GM12878 (cell line): ENCODE measurements at regions not wholly inside any gene's neighbourhood (a gene's known extent, or its start where the extent isn't known, plus 50 kb on each side); places are given as distances from the start of the nearest gene placed in this dataset.
"Not testable (repeated sequence)": the region's sequence is repeated elsewhere in the genome, so short reads cannot be mapped to it uniquely, and the experiment has no call there.

Experiments
- CHD1 ChIP-seq: IDR thresholded peaks from 2 replicates; pipeline ENCODE4 v1.6.1; 2012; ENCODE audit warnings: low read depth, low read length, improper control_type of control experiment
- NFIC ChIP-seq: IDR thresholded peaks from 2 replicates; pipeline ENCODE4 v1.6.1; 2012; ENCODE audit warnings: low read depth, mild to moderate bottlenecking, inconsistent platforms, low read length, moderate library complexity
- POLR2A ChIP-seq: IDR thresholded peaks from 2 replicates; pipeline ENCODE4 v1.6.1; 2011; ENCODE audit warnings: low read depth, mild to moderate bottlenecking, low read length
- POLR2AphosphoS5 ChIP-seq: IDR thresholded peaks from 2 replicates; pipeline ENCODE4 v1.6.1; 2011; ENCODE audit warnings: mild to moderate bottlenecking, low read length, inconsistent platforms
- TF ChIP-seq, protein P1 (sequence below): IDR thresholded peaks from 2 replicates; pipeline ENCODE4 v1.6.1; 2011; ENCODE audit warnings: borderline replicate concordance, low read depth, mild to moderate bottlenecking, moderate library complexity, low read length; ENCODE audit not compliant: insufficient read depth, poor library complexity, severe bottlenecking

DNA sequence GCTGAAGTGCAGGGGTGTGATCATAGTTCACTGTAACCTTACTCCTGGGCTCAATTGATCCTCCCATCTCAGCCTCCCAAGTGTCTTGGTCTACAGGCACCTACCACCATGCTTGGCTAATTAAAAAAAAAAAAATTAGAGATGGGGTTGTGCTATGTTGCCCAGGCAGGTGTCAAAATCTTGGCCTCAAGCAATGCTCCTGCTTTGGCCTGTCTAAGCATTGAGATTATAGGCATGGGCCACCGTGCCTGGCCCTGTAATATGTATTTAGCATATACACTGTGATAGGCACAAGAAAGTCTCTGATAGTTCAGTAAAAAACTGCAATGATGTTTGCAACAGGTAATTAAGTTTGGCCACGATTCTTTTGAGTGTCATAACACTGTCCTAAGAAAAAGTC lies 1658.4 kb downstream of the SPATA31A7 start:
- not testable (repeated sequence) for TF ChIP-seq POLR2A, POLR2AphosphoS5, CHD1, NFIC
- TF ChIP-seq, protein P1, sequence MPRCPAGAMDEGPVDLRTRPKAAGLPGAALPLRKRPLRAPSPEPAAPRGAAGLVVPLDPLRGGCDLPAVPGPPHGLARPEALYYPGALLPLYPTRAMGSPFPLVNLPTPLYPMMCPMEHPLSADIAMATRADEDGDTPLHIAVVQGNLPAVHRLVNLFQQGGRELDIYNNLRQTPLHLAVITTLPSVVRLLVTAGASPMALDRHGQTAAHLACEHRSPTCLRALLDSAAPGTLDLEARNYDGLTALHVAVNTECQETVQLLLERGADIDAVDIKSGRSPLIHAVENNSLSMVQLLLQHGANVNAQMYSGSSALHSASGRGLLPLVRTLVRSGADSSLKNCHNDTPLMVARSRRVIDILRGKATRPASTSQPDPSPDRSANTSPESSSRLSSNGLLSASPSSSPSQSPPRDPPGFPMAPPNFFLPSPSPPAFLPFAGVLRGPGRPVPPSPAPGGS, result not testable (repeated sequence)
